Neural crest cell (in vitro differentiated cells): ENCODE measurements at regions not wholly inside any gene's neighbourhood (a gene's known extent, or its start where the extent isn't known, plus 50 kb on each side); places are given as distances from the start of the nearest gene placed in this dataset.
A peak's percentile ranks its signal among the peaks of the same experiment; 100 is the strongest.

Experiments
- DNase-seq: peaks from one replicate; pipeline ENCODE4 v3.0.0; 2021; ENCODE audit warnings: low read depth, mixed read lengths, low spot score
- H3K27ac Mint-ChIP-seq: one replicate; pipeline ENCODE4 v1.8.0; 2021; ENCODE audit warnings: mild to moderate bottlenecking, mixed read lengths; ENCODE audit not compliant: unreplicated experiment
- H3K27me3 Mint-ChIP-seq: 2 replicates; pipeline ENCODE4 v1.8.0; 2021; ENCODE audit warnings: low read depth, mild to moderate bottlenecking, mixed read lengths
- H3K36me3 Mint-ChIP-seq: 2 replicates; pipeline ENCODE4 v1.8.0; 2021; ENCODE audit warnings: low read depth, mild to moderate bottlenecking, mixed read lengths
- H3K4me1 Mint-ChIP-seq: 2 replicates; pipeline ENCODE4 v1.8.0; 2021; ENCODE audit warnings: mixed read lengths
- H3K4me3 Mint-ChIP-seq: one replicate; pipeline ENCODE4 v1.8.0; 2021; ENCODE audit warnings: mild to moderate bottlenecking, mixed read lengths
- H3K9me3 Mint-ChIP-seq: 2 replicates; pipeline ENCODE4 v1.8.0; 2021; ENCODE audit warnings: mixed read lengths
- TF ChIP-seq, protein P1 (sequence below): fragments of 200-600 bp; sonication (generic); conservative IDR thresholded peaks from 2 replicates; pipeline ENCODE4 v1.5.0; 2021; ENCODE audit warnings: antibody characterized with exemption, mild to moderate bottlenecking

DNA sequence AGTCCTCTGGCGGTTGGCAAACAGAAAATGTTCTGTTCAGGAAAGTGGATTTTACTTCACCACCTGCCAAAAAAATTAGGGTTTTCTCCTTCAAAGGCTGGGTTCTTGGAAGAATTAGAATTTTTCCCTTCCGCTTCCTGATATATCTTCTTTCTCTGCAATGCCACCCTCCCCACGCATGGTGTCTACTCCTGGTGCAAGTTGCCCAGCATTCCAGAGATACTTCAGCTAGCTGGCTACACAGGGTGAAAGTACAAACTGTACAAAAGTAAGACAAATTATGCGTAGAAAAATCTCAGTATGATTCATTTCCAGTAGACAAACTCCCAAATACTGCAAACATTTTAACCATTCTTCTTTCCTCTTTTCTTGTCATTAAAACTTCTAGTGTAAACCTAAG, 430.1 kb upstream of the ESRRG start:
- H3K27ac Mint-ChIP-seq: no peak overlapping the region
- H3K9me3 Mint-ChIP-seq: peaks cover 7% of the 10 kb centered on the region
- no peak for DNase-seq
- no peaks in the 10 kb centered on the region for H3K4me1 Mint-ChIP-seq
- TF ChIP-seq, protein P1, sequence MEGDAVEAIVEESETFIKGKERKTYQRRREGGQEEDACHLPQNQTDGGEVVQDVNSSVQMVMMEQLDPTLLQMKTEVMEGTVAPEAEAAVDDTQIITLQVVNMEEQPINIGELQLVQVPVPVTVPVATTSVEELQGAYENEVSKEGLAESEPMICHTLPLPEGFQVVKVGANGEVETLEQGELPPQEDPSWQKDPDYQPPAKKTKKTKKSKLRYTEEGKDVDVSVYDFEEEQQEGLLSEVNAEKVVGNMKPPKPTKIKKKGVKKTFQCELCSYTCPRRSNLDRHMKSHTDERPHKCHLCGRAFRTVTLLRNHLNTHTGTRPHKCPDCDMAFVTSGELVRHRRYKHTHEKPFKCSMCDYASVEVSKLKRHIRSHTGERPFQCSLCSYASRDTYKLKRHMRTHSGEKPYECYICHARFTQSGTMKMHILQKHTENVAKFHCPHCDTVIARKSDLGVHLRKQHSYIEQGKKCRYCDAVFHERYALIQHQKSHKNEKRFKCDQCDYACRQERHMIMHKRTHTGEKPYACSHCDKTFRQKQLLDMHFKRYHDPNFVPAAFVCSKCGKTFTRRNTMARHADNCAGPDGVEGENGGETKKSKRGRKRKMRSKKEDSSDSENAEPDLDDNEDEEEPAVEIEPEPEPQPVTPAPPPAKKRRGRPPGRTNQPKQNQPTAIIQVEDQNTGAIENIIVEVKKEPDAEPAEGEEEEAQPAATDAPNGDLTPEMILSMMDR: no peak
- peaks cover 36% of the 10 kb centered on the region for H3K27me3 Mint-ChIP-seq
- no peak overlapping the region for H3K4me3 Mint-ChIP-seq
- H3K36me3 Mint-ChIP-seq: peaks cover 2% of the 10 kb centered on the region

GRCh38 chr1:217150366-217150765, 427.1 kb upstream of the ESRRG start:
- TF ChIP-seq, protein P1: no peak
- peaks cover 23% of the 10 kb centered on the region for H3K27me3 Mint-ChIP-seq
- no peak overlapping the region for H3K27ac Mint-ChIP-seq
- DNase-seq: no peak
- H3K4me3 Mint-ChIP-seq: no peak overlapping the region
- no peaks in the 10 kb centered on the region for H3K4me1 Mint-ChIP-seq
- H3K36me3 Mint-ChIP-seq: peaks cover 2% of the 10 kb centered on the region
- peaks cover 9% of the 10 kb centered on the region for H3K9me3 Mint-ChIP-seq

DNA sequence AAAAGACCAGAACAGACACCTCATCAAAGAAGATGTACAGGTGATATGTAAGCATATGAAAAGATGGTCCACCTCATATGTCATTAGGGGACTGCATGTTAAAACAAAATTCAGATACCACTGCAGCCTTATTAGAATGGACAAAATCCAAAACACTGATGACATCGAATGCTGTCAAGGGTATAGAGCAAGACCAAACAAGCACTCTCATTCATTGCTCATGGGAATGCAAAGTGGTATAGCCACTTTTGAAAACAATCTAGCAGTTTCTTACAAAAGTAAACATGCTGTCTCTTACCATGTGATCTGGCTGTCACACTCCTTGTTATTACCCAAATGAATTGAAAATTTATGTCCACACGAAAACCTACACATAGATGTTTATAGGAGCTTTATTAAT, 426.6 kb upstream of the ESRRG start:
- H3K4me3 Mint-ChIP-seq: no peak overlapping the region
- no peak overlapping the region for H3K27ac Mint-ChIP-seq
- H3K27me3 Mint-ChIP-seq: peaks cover 25% of the 10 kb centered on the region
- H3K4me1 Mint-ChIP-seq: no peaks in the 10 kb centered on the region
- H3K36me3 Mint-ChIP-seq: peaks cover 2% of the 10 kb centered on the region
- peaks cover 9% of the 10 kb centered on the region for H3K9me3 Mint-ChIP-seq
- no peak for DNase-seq
- TF ChIP-seq, protein P1: no peak

DNA sequence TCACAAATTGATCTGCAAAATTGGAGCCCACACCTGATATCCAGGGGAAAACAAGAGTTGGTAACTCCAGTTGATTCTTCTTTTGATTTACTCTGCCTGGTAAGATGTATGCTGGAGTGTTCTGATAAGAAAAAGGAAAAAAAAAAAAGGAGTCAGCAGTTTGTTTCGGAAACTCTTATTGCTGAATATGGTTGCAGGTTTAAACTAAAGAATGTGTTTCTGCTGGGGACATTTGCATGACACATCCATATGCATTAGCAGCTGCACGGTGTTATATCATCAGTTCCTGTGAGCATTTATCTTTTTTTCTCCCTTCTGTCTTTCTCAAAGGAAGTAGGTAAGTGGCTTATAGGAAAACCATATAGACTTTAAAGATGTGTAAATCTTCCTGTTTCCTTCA, 418.5 kb upstream of the ESRRG start:
- Mint-ChIP-seq H3K4me1 (peaks cover 35% of the 10 kb centered on the region), H3K27me3 (peaks cover 61% of the 10 kb centered on the region)

GRCh38 chr1:217140041-217140901, 417.0 kb upstream of the ESRRG start:
- DNase-seq: peak; percentile 1
- no peak overlapping the region for H3K27ac Mint-ChIP-seq
- H3K4me3 Mint-ChIP-seq: peak overlapping the region; percentile 71
- peaks cover 48% of the 10 kb centered on the region for H3K4me1 Mint-ChIP-seq
- TF ChIP-seq, protein P1: no peak
- peaks cover 73% of the 10 kb centered on the region for H3K27me3 Mint-ChIP-seq
- H3K36me3 Mint-ChIP-seq: no peaks in the 10 kb centered on the region
- no peaks in the 10 kb centered on the region for H3K9me3 Mint-ChIP-seq

More for the DNA sequence above, 418.5 kb upstream of the ESRRG start:
- no peak overlapping the region for H3K4me3 Mint-ChIP-seq
- no peaks in the 10 kb centered on the region for H3K9me3 Mint-ChIP-seq
- no peak for DNase-seq
- no peaks in the 10 kb centered on the region for H3K36me3 Mint-ChIP-seq
- TF ChIP-seq, protein P1: no peak
- no peak overlapping the region for H3K27ac Mint-ChIP-seq
